ENCODE measurements at regions not wholly inside any gene's neighbourhood (a gene's known extent, or its start where the extent isn't known, plus 50 kb on each side); places are given as distances from the start of the nearest gene placed in this dataset.

GRCh38 chr3:41041462-41041861, 157.8 kb upstream of the CTNNB1 start:
- Mint-ChIP-seq H3K27me3 (ENCODE audit: unreplicated experiment) (peaks cover 2% of the 10 kb centered on the region), H3K4me1 (ENCODE audit: low read depth, unreplicated experiment) (peaks cover 2% of the 10 kb centered on the region), H3K4me3 (ENCODE audit: unreplicated experiment) (no peak overlapping the region), H3K36me3 (ENCODE audit: unreplicated experiment) (no peaks in the 10 kb centered on the region), H3K27ac (ENCODE audit: unreplicated experiment) (no peak overlapping the region), H3K9me3 (ENCODE audit: unreplicated experiment) (no peaks in the 10 kb centered on the region)
- TF ChIP-seq CTCF (IDR thresholded peaks at IDR 0.05; ENCODE audit: partially characterized antibody, unreplicated experiment): no peak
- no peak for DNase-seq

GRCh38 chr3:41041899-41042298, 157.4 kb upstream of the CTNNB1 start:
- no peak for TF ChIP-seq CTCF (IDR thresholded peaks at IDR 0.05; ENCODE audit: partially characterized antibody, unreplicated experiment)
- Mint-ChIP-seq H3K4me3 (ENCODE audit: unreplicated experiment) (no peak overlapping the region), H3K9me3 (ENCODE audit: unreplicated experiment) (no peaks in the 10 kb centered on the region), H3K27me3 (ENCODE audit: unreplicated experiment) (peaks cover 2% of the 10 kb centered on the region), H3K27ac (ENCODE audit: unreplicated experiment) (no peak overlapping the region), H3K36me3 (ENCODE audit: unreplicated experiment) (no peaks in the 10 kb centered on the region), H3K4me1 (ENCODE audit: low read depth, unreplicated experiment) (peaks cover 2% of the 10 kb centered on the region)
- no peak for DNase-seq

DNA sequence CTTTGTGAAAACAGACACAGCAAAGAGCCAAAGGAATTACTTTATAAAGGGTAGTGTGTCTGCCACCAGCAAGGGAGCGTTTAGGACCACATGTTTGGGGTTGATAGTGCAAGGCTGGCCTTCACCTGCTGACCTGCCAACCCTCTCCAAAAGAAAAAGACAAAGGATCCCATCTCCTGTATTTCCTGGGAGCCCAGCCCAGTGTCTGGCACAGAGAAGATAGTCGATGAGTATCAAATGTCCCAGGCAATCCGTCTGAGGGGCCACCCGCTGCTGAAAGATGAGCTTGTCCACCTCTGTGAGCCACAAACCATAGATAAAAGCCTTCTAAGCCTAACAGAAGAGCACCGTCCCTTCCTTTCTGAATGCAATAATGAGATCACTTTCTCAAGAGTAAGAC, 154.8 kb upstream of the CTNNB1 start:
- no peak for TF ChIP-seq CTCF (IDR thresholded peaks at IDR 0.05; ENCODE audit: partially characterized antibody, unreplicated experiment)

GRCh38 chr3:41045491-41045890, 153.8 kb upstream of the CTNNB1 start:
- Mint-ChIP-seq H3K4me1 (ENCODE audit: low read depth, unreplicated experiment) (peaks cover 2% of the 10 kb centered on the region), H3K27me3 (ENCODE audit: unreplicated experiment) (peaks cover 2% of the 10 kb centered on the region), H3K36me3 (ENCODE audit: unreplicated experiment) (peaks cover 5% of the 10 kb centered on the region), H3K9me3 (ENCODE audit: unreplicated experiment) (no peaks in the 10 kb centered on the region), H3K27ac (ENCODE audit: unreplicated experiment) (no peak overlapping the region), H3K4me3 (ENCODE audit: unreplicated experiment) (no peak overlapping the region)
- no peak for DNase-seq
- no peak for TF ChIP-seq CTCF (IDR thresholded peaks at IDR 0.05; ENCODE audit: partially characterized antibody, unreplicated experiment)

More for the DNA sequence above, 154.8 kb upstream of the CTNNB1 start:
- no peak for DNase-seq
- no peak overlapping the region for H3K27ac Mint-ChIP-seq (ENCODE audit: unreplicated experiment)
- no peaks in the 10 kb centered on the region for H3K9me3 Mint-ChIP-seq (ENCODE audit: unreplicated experiment)
- H3K4me3 Mint-ChIP-seq (ENCODE audit: unreplicated experiment): no peak overlapping the region
- peaks cover 5% of the 10 kb centered on the region for H3K36me3 Mint-ChIP-seq (ENCODE audit: unreplicated experiment)
- H3K27me3 Mint-ChIP-seq (ENCODE audit: unreplicated experiment): peaks cover 2% of the 10 kb centered on the region
- H3K4me1 Mint-ChIP-seq (ENCODE audit: low read depth, unreplicated experiment): peaks cover 2% of the 10 kb centered on the region

DNA sequence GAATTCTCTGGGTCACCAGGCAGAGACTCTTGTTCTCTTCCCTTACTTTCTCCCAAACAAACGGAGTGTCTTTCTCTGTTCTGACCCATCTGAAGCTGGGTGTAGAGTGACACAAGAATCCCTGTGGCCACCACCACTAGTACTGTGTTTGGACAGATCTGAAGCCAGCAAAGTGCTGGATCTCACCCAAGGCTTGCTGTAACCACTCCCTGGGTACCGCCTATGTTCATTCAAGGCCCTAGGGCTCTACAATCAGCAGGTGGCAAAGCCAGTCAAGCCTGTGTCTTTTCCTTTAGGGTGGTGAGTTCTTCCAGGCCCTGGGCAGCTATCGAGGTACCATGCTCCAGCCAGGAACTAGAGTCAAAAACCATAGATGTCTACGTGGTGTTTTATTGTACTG, 149.2 kb upstream of the CTNNB1 start:
- H3K9me3 Mint-ChIP-seq (ENCODE audit: unreplicated experiment): peaks cover 2% of the 10 kb centered on the region
- no peak for DNase-seq
- peaks cover 2% of the 10 kb centered on the region for H3K4me1 Mint-ChIP-seq (ENCODE audit: low read depth, unreplicated experiment)
- H3K36me3 Mint-ChIP-seq (ENCODE audit: unreplicated experiment): peaks cover 11% of the 10 kb centered on the region
- no peak overlapping the region for H3K27ac Mint-ChIP-seq (ENCODE audit: unreplicated experiment)
- no peak for TF ChIP-seq CTCF (IDR thresholded peaks at IDR 0.05; ENCODE audit: partially characterized antibody, unreplicated experiment)
- H3K4me3 Mint-ChIP-seq (ENCODE audit: unreplicated experiment): no peak overlapping the region
- H3K27me3 Mint-ChIP-seq (ENCODE audit: unreplicated experiment): no peaks in the 10 kb centered on the region
